C4-2B (cell line): ENCODE measurements at regions not wholly inside any gene's neighbourhood (a gene's known extent, or its start where the extent isn't known, plus 50 kb on each side); places are given as distances from the start of the nearest gene placed in this dataset.

Experiments used
- H3K27ac ChIP-seq: fragments of 450-650 bp; 2 replicates; pipeline ENCODE4 v1.5.1; 2017
- ZFX ChIP-seq: fragments of 450-650 bp; IDR thresholded peaks from 2 replicates; pipeline ENCODE4 v1.6.1; 2017
- TF ChIP-seq, protein P1 (sequence below): fragments of 450-650 bp; conservative IDR thresholded peaks from 2 replicates; pipeline ENCODE4 v1.5.1; 2017; ENCODE audit warnings: mild to moderate bottlenecking

DNA sequence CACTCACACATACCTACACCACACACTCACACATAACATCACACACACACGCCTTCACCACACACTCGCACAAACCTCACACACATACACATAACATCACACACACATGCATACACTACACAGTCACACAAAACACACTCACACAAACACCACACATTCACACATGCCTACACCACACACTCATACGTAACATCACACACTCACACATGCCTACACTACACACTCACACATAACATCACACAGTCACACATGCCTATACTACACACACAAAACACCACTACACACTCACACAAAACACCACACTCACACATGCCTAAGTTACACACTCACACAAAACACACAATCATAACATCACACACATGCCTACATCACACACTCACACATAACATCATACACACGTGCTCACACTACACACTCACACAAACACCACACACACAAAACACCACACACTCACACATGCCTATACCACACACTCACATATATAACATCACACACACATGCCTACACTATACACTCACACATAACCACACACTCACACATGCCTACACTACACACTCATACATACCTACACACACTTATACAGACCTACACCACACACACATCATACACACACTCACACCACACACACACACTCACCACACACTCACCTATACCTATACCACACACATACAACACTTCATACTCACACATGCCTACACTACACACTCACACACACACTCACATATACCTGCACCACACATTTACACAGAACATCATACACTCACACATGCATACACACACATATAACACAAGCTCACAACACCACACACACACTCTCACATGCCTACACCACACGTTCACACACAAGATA lies 383.5 kb downstream of the C6orf118 start:
- H3K27ac ChIP-seq = no peak overlapping the region
- TF ChIP-seq, protein P1, sequence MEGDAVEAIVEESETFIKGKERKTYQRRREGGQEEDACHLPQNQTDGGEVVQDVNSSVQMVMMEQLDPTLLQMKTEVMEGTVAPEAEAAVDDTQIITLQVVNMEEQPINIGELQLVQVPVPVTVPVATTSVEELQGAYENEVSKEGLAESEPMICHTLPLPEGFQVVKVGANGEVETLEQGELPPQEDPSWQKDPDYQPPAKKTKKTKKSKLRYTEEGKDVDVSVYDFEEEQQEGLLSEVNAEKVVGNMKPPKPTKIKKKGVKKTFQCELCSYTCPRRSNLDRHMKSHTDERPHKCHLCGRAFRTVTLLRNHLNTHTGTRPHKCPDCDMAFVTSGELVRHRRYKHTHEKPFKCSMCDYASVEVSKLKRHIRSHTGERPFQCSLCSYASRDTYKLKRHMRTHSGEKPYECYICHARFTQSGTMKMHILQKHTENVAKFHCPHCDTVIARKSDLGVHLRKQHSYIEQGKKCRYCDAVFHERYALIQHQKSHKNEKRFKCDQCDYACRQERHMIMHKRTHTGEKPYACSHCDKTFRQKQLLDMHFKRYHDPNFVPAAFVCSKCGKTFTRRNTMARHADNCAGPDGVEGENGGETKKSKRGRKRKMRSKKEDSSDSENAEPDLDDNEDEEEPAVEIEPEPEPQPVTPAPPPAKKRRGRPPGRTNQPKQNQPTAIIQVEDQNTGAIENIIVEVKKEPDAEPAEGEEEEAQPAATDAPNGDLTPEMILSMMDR = no peak
- no peak for TF ChIP-seq ZFX

DNA sequence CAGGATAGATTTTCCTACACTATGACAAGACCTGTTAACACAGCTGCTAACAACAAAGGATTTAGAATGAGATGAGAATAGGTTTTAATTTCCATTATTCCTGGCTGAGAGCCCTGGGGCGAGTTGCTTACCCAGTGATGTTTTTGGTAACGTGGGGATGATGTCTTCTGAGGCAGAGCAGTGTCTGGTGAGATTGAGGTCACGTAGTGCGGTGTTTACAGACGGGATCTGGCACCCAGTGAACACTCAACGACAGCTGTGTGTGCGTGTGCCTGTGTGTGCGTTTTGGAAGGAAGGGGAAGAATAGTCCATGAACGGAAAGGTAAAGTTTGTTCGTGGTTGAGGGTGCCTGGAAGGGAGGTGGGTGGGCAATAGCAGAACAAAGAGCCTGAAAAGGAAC lies 384.7 kb downstream of the C6orf118 start:
- no peak overlapping the region for H3K27ac ChIP-seq

DNA sequence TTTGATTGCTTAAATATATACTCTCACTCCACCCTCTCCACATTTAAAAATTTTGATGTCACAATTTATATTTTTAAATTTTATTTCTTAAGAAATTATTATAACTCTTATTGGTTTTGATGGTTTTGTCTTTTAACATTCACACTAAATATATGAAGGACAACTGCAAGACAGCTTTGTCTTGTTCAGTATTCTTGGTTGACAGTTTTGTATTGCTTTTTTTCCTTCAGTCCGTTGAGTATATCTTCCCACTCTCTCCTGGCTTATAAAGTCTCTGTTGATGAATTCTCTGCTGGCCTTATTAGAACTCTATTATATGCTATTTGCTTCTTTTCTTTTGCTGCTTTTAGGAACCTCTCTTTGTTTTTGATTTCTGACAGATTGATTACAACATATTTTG lies 392.2 kb downstream of the C6orf118 start:
- no peak for TF ChIP-seq ZFX
- TF ChIP-seq, protein P1 = no peak
- H3K27ac ChIP-seq = no peak overlapping the region

More for the DNA sequence above, 384.7 kb downstream of the C6orf118 start:
- TF ChIP-seq, protein P1 = no peak
- no peak for TF ChIP-seq ZFX

DNA sequence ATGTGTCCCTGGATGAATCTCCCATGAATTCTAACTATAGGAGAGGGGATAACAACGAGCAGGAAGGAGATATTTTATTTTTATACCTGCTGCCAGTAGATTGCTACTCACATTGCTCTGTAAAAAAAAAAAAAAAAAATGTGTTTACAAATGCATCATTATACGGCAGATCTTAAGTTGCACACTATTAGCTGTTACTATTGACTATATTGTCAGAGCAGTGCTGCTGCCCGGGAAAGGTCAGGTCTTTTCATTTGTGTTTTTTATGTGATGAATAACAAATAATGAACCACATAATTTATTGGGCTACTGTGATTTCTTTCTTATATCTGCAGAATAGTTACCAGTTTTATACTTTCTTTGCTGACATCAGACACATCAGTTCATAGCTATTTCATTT lies 393.3 kb downstream of the C6orf118 start:
- H3K27ac ChIP-seq = no peak overlapping the region
- no peak for TF ChIP-seq ZFX
- TF ChIP-seq, protein P1 = no peak

DNA sequence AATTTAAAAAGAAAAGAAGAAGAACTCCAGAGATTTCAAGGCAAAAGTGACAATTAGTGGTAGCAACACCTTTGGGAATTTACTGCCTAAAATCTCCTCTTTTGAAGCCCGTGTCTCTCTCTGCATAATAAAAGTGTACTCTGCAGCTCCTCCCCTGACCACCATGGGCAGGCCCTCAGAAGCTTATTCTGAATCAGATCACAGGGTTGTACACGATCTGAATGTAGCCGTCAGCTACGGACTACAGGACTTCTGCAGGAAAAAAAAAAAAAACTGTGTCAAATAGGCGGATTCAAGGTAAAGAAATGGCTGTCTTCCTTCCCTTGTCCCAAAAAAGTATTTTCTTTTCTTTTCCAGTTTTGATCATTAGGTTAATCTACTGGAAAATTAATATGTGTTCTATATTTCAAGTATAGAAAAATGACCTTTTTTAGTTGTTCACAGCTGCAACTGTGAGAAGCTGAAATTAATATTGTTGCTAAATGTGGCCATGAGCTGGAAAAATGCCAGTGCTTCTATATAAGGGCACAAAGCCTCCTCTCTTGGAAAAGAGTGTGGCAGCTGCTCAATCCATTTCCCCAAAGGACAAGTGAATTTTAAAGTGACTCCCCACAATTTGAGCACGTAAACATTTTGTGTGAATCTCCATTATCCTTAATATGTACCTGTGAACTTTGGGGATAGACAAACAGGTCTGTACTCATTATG lies 397.4 kb downstream of the C6orf118 start:
- no peak overlapping the region for H3K27ac ChIP-seq
- no peak for TF ChIP-seq ZFX
- TF ChIP-seq, protein P1 = no peak

DNA sequence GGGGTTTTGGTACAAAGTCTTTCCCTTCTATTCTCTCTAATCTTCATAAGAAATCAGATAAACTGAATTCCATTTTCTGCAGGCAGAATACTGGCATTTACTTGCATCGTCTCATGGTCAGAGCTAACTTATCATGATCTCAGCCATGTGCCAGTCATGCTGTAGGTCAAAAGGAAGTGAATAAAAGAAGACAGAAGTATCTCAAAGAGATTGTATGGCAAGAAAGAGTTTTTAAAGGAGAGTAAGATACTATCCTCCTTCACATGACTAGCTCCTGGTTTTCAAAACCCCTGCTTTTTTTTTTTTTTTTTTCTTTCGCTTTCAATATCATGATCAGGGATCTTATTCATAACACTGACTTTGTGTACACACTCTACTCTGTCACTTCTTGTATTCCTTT lies 398.3 kb downstream of the C6orf118 start:
- TF ChIP-seq ZFX = no peak
- TF ChIP-seq, protein P1 = no peak

DNA sequence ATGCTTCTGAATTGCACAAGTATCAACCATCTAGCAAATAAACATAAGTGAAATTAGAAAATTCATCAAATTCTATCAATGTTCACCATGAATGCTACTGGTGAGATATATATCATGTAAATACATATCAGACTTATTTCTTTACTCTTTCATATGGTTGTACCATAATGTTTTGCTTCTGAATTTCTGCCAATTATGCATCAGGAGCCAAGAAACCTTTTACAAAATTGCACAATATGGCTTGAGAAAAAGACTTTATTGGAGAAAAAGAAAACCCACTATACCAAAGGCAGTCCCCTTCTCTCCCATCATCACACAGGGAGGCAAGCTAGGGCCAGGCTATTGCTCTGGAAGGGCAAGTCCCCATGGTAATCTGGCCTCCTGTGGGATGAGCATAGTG lies 402.6 kb downstream of the C6orf118 start:
- H3K27ac ChIP-seq = no peak overlapping the region
- no peak for TF ChIP-seq ZFX
- TF ChIP-seq, protein P1 = no peak

More for the DNA sequence above, 398.3 kb downstream of the C6orf118 start:
- H3K27ac ChIP-seq = no peak overlapping the region
